HCT116 (cell line): ENCODE measurements at regions not wholly inside any gene's neighbourhood (a gene's known extent, or its start where the extent isn't known, plus 50 kb on each side); places are given as distances from the start of the nearest gene placed in this dataset.

Experiments
- CTCF ChIP-seq, 3 experiments: fragments of 200-600 bp in 1 of 3; sonication (generic) in 1 of 3; IDR thresholded peaks in 2 of 3; conservative IDR thresholded peaks in 1 of 3; 2 replicates each; pipeline ENCODE4 v1.5.1; 2012 to 2017; ENCODE audit warnings: low read depth in 2 of 3, low read length in 2 of 3, antibody characterized with exemption in 1 of 3, borderline replicate concordance in 1 of 3, control low read depth in 1 of 3, mild to moderate bottlenecking in 1 of 3, mixed read lengths in 1 of 3, mixed run types in 1 of 3, moderate library complexity in 1 of 3; ENCODE audit not compliant: insufficient read depth in 1 of 3
- EZH2 ChIP-seq: fragments of 200-600 bp; sonication (generic); IDR thresholded peaks from 2 replicates; pipeline ENCODE4 v1.6.1; 2017; ENCODE audit warnings: antibody characterized with exemption, mixed run types
- JUND ChIP-seq: IDR thresholded peaks from 2 replicates; pipeline ENCODE4 v1.6.1; 2012
- TF ChIP-seq, protein P1 (sequence below): IDR thresholded peaks from 2 replicates; pipeline ENCODE4 v1.6.1; 2011; ENCODE audit warnings: mild to moderate bottlenecking, low read length, moderate library complexity; ENCODE audit not compliant: insufficient replicate concordance; ENCODE audit errors: extremely low read depth

- TF ChIP-seq JUND (no peak), CTCF (IDR thresholded peaks at IDR 0.05 in 2 of 3, conservative IDR thresholded peaks at IDR 0.05 in 1 of 3; ENCODE audit: borderline replicate concordance in 1 of 3, insufficient read depth in 1 of 3, low read depth in 2 of 3, low read length in 2 of 3) (no peak), EZH2 (no peak)
- TF ChIP-seq, protein P1, sequence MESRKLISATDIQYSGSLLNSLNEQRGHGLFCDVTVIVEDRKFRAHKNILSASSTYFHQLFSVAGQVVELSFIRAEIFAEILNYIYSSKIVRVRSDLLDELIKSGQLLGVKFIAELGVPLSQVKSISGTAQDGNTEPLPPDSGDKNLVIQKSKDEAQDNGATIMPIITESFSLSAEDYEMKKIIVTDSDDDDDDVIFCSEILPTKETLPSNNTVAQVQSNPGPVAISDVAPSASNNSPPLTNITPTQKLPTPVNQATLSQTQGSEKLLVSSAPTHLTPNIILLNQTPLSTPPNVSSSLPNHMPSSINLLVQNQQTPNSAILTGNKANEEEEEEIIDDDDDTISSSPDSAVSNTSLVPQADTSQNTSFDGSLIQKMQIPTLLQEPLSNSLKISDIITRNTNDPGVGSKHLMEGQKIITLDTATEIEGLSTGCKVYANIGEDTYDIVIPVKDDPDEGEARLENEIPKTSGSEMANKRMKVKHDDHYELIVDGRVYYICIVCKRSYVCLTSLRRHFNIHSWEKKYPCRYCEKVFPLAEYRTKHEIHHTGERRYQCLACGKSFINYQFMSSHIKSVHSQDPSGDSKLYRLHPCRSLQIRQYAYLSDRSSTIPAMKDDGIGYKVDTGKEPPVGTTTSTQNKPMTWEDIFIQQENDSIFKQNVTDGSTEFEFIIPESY, result no peak
Observed at GRCh38 chr9:73979894-73980264, 517.3 kb upstream of the RORB start.
